Mesendoderm (in vitro differentiated cells): ENCODE measurements at regions not wholly inside any gene's neighbourhood (a gene's known extent, or its start where the extent isn't known, plus 50 kb on each side); places are given as distances from the start of the nearest gene placed in this dataset.

Experiments
- DNase-seq: peaks from one replicate; pipeline ENCODE4 v3.0.0; 2013
- H2AK5ac ChIP-seq: 2 replicates; pipeline ENCODE4 v1.6.1; 2013; ENCODE audit warnings: low read length, inconsistent platforms
- H2BK120ac ChIP-seq: 2 replicates; pipeline ENCODE4 v1.6.1; 2013; ENCODE audit warnings: low read depth, mild to moderate bottlenecking, low read length, moderate library complexity, mixed read lengths
- H2BK15ac ChIP-seq: replicated peaks from 2 replicates; pipeline ENCODE4 v1.6.1; 2013; ENCODE audit warnings: low read depth, mild to moderate bottlenecking, moderate library complexity
- H2BK5ac ChIP-seq: 2 replicates; pipeline ENCODE4 v1.6.1; 2013; ENCODE audit warnings: low read length, inconsistent platforms
- H3K18ac ChIP-seq: 2 replicates; pipeline ENCODE4 v1.6.1; 2013; ENCODE audit warnings: mild to moderate bottlenecking, low read length, mixed read lengths
- H3K23ac ChIP-seq: one replicate; pipeline ENCODE4 v1.6.1; 2013; ENCODE audit warnings: low read length
- H3K27ac ChIP-seq: 2 replicates; pipeline ENCODE4 v1.5.1; 2013; ENCODE audit warnings: low read depth, mild to moderate bottlenecking, inconsistent platforms, low read length, moderate library complexity
- H3K27me3 ChIP-seq: 2 replicates; pipeline ENCODE4 v1.6.1; 2013; ENCODE audit warnings: low read length, control low read depth, mild to moderate bottlenecking, inconsistent platforms; ENCODE audit not compliant: insufficient read depth, poor library complexity
- H3K36me3 ChIP-seq: 2 replicates; pipeline ENCODE4 v1.6.1; 2013; ENCODE audit warnings: low read length, inconsistent platforms; ENCODE audit not compliant: control insufficient read depth, insufficient read depth
- H3K4ac ChIP-seq: one replicate; pipeline ENCODE4 v1.6.1; 2013; ENCODE audit warnings: low read depth, mild to moderate bottlenecking, low read length, moderate library complexity
- H3K4me1 ChIP-seq: 2 replicates; pipeline ENCODE4 v1.6.1; 2013; ENCODE audit warnings: low read depth, low read length, inconsistent platforms; ENCODE audit not compliant: control insufficient read depth
- H3K4me2 ChIP-seq: 2 replicates; pipeline ENCODE4 v1.6.1; 2013; ENCODE audit warnings: low read length
- H3K4me3 ChIP-seq: 2 replicates; pipeline ENCODE4 v1.5.1; 2013; ENCODE audit warnings: mild to moderate bottlenecking, low read length
- H3K56ac ChIP-seq: one replicate; pipeline ENCODE4 v1.6.1; 2013; ENCODE audit warnings: low read length
- H3K79me1 ChIP-seq: 2 replicates; pipeline ENCODE4 v1.6.1; 2013; ENCODE audit warnings: low read length, inconsistent platforms
- H3K79me2 ChIP-seq: 2 replicates; pipeline ENCODE4 v1.6.1; 2013; ENCODE audit warnings: mild to moderate bottlenecking, low read length; ENCODE audit not compliant: control insufficient read depth, insufficient read depth
- H3K9ac ChIP-seq: 2 replicates; pipeline ENCODE4 v1.6.1; 2013; ENCODE audit warnings: low read length, inconsistent platforms
- H4K5ac ChIP-seq: one replicate; pipeline ENCODE4 v1.6.1; 2013; ENCODE audit warnings: low read length
- H4K8ac ChIP-seq: one replicate; pipeline ENCODE4 v1.6.1; 2013; ENCODE audit warnings: low read depth, mild to moderate bottlenecking, control low read depth, low read length, moderate library complexity
- WGBS: extraction: QIAGEN DNeasy Blood & Tissue Kit; methylation state at CpG from one replicate; pipeline ENCODE4 v1.1.7; 2013; ENCODE audit warnings: low lambda C conversion rate, missing lambda C conversion rate; ENCODE audit not compliant: insufficient coverage; ENCODE audit errors: extremely low coverage; 5-methylcytosine and 5-hydroxymethylcytosine counted together

DNA sequence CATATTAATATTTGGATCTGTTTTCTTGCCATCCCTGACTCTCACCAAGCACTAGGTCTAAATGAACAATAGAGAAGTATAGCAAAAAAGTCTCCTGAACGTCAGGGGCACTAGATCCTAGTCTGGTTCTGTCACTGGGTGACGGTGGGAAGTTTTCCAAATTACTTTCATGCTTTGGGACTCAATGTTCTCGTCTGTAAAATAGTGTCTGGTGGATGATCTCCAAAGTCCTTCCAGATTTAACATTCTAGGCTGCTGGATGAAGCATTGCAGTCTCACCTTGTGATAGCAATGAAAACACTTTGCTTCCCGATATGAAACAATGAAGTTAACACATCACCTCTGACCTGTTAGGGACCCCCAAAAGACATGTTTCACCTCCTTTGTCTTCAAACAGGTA, 199.3 kb downstream of the SEC61B start:
- H3K9ac ChIP-seq: no peak overlapping the region
- no peak overlapping the region for H4K8ac ChIP-seq
- H3K23ac ChIP-seq: no peak overlapping the region
- no peak overlapping the region for H2BK120ac ChIP-seq
- no peak overlapping the region for H2BK5ac ChIP-seq
- H3K4me3 ChIP-seq: no peak overlapping the region
- WGBS: no CpG with 5 or more reads among the region's 4 CpGs
- no peaks in the 10 kb centered on the region for H3K79me2 ChIP-seq
- H3K4ac ChIP-seq: no peak overlapping the region
- H3K56ac ChIP-seq: no peak overlapping the region
- no peaks in the 10 kb centered on the region for H3K79me1 ChIP-seq
- no peak for DNase-seq
- H3K4me1 ChIP-seq: no peaks in the 10 kb centered on the region
- H3K36me3 ChIP-seq: no peaks in the 10 kb centered on the region
- no peak overlapping the region for H4K5ac ChIP-seq
- H2AK5ac ChIP-seq: no peak overlapping the region
- H3K18ac ChIP-seq: no peak overlapping the region
- no peak overlapping the region for H3K4me2 ChIP-seq
- H3K27ac ChIP-seq: no peak overlapping the region
- H2BK15ac ChIP-seq: no peak overlapping the region
- no peaks in the 10 kb centered on the region for H3K27me3 ChIP-seq

- Histone ChIP-seq H3K56ac (no peak overlapping the region), H3K79me1 (no peaks in the 10 kb centered on the region), H2BK5ac (no peak overlapping the region), H3K27ac (no peak overlapping the region), H3K79me2 (no peaks in the 10 kb centered on the region), H3K4me2 (no peak overlapping the region), H4K5ac (no peak overlapping the region), H2BK120ac (no peak overlapping the region), H3K27me3 (no peaks in the 10 kb centered on the region), H3K18ac (no peak overlapping the region), H3K23ac (no peak overlapping the region), H3K36me3 (no peaks in the 10 kb centered on the region), H3K4ac (no peak overlapping the region), H3K4me3 (no peak overlapping the region), H3K4me1 (no peaks in the 10 kb centered on the region), H2AK5ac (no peak overlapping the region), H2BK15ac (no peak overlapping the region), H4K8ac (no peak overlapping the region), H3K9ac (no peak overlapping the region)
- no peak for DNase-seq
Observed at GRCh38 chr9:99425124-99425523, 203.0 kb downstream of the SEC61B start.

DNA sequence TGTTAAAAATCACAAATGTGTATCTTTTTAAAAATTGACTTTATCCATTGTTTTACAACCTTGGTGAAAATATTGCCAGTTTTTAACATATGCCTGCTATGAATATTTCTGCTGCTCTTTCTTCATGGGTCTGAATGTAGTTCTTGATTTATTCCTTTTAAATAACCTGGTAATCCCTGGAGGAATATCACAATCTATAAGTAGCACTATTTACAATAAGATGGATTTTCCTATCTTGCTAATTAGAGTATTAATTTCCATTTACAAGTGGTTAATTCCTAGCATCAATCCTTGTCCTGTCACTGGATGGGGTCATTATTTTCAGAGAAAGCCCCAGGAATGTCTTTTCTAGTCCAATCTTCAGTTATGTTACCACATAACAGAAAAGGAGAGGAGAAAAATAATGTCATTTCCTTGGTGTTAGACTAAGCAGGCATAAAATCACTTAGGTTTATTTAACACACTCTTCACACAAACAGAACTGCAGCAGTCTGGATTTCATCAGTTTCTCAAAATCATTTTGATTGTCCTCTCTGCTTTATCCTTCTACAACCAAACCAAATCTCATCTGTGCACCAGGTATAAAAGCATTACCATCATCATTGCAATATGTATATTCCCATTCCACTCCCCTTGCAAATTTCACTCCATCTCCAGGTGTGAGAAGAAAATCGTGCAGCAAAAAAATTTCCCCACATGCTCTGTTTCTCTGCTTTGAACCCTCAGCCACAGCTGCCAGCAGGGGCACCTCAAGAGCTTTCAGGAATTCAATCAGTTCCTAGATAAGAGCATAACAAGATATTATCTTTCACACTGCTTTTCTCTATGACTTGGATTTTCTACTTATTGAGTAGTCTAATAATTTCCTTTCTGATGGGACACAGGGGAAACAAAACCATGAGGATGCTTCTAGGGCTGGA, 204.1 kb downstream of the SEC61B start:
- no peak overlapping the region for H3K23ac ChIP-seq
- no peak overlapping the region for H4K8ac ChIP-seq
- no peak overlapping the region for H2BK5ac ChIP-seq
- H3K27me3 ChIP-seq: no peaks in the 10 kb centered on the region
- no peak overlapping the region for H3K4me3 ChIP-seq
- no peak overlapping the region for H2AK5ac ChIP-seq
- H3K4ac ChIP-seq: no peak overlapping the region
- no peak overlapping the region for H3K27ac ChIP-seq
- H3K4me2 ChIP-seq: no peak overlapping the region
- no peaks in the 10 kb centered on the region for H3K79me1 ChIP-seq
- no peak overlapping the region for H3K18ac ChIP-seq
- H3K9ac ChIP-seq: no peak overlapping the region
- no CpG with 5 or more reads among the region's 1 CpG for WGBS
- H3K79me2 ChIP-seq: no peaks in the 10 kb centered on the region
- H3K4me1 ChIP-seq: no peaks in the 10 kb centered on the region
- no peak overlapping the region for H4K5ac ChIP-seq
- no peak overlapping the region for H3K56ac ChIP-seq
- DNase-seq: peak; percentile 23
- no peaks in the 10 kb centered on the region for H3K36me3 ChIP-seq
- no peak overlapping the region for H2BK120ac ChIP-seq
- H2BK15ac ChIP-seq: no peak overlapping the region

DNA sequence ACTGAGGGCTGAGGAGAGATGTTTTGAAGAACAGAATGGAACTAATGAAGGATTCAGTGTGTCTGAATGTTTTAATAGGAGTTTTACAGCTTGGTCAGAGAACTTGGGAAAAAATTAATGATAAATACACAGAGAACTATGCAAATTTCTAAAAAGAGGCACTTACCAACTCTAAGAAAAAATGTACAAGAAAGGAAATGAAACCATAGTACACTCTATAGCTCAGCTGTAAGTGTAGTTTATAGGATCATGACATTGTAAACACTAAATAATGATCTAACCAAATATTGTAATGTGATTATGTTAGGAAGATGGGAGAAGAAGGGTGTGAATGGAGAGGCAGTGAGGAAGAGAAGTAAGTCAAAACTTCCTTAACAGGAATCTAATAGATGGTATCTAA, 205.2 kb downstream of the SEC61B start:
- H3K4me2 ChIP-seq: no peak overlapping the region
- H3K4me3 ChIP-seq: no peak overlapping the region
- H4K5ac ChIP-seq: no peak overlapping the region
- H2BK5ac ChIP-seq: no peak overlapping the region
- no peaks in the 10 kb centered on the region for H3K4me1 ChIP-seq
- H2BK120ac ChIP-seq: no peak overlapping the region
- no peak overlapping the region for H3K4ac ChIP-seq
- H3K9ac ChIP-seq: no peak overlapping the region
- H3K79me1 ChIP-seq: no peaks in the 10 kb centered on the region
- no peak overlapping the region for H2AK5ac ChIP-seq
- no peak overlapping the region for H3K18ac ChIP-seq
- H3K36me3 ChIP-seq: no peaks in the 10 kb centered on the region
- no peak overlapping the region for H3K23ac ChIP-seq
- H4K8ac ChIP-seq: no peak overlapping the region
- H2BK15ac ChIP-seq: no peak overlapping the region
- no peaks in the 10 kb centered on the region for H3K27me3 ChIP-seq
- H3K79me2 ChIP-seq: no peaks in the 10 kb centered on the region
- no peak for DNase-seq
- H3K56ac ChIP-seq: no peak overlapping the region
- no peak overlapping the region for H3K27ac ChIP-seq

- WGBS: no CpG with 5 or more reads among the region's 2 CpGs
- H3K27me3 ChIP-seq: no peaks in the 10 kb centered on the region
- H3K79me2 ChIP-seq: no peaks in the 10 kb centered on the region
- no peaks in the 10 kb centered on the region for H3K4me1 ChIP-seq
- H3K23ac ChIP-seq: no peak overlapping the region
- H3K27ac ChIP-seq: no peak overlapping the region
- no peak overlapping the region for H3K4me3 ChIP-seq
- no peak overlapping the region for H3K4ac ChIP-seq
- H2BK15ac ChIP-seq: no peak overlapping the region
- H3K18ac ChIP-seq: no peak overlapping the region
- no peak overlapping the region for H3K56ac ChIP-seq
- H2BK5ac ChIP-seq: no peak overlapping the region
- H2AK5ac ChIP-seq: no peak overlapping the region
- no peak overlapping the region for H2BK120ac ChIP-seq
- no peaks in the 10 kb centered on the region for H3K36me3 ChIP-seq
- no peak for DNase-seq
- H4K8ac ChIP-seq: no peak overlapping the region
- H3K4me2 ChIP-seq: no peak overlapping the region
- no peaks in the 10 kb centered on the region for H3K79me1 ChIP-seq
- H3K9ac ChIP-seq: no peak overlapping the region
- H4K5ac ChIP-seq: no peak overlapping the region
Observed at GRCh38 chr9:99430301-99430700, 208.2 kb downstream of the SEC61B start.

- no peak overlapping the region for H3K56ac ChIP-seq
- no peak overlapping the region for H3K4me3 ChIP-seq
- H4K8ac ChIP-seq: no peak overlapping the region
- H3K79me1 ChIP-seq: no peaks in the 10 kb centered on the region
- H2BK5ac ChIP-seq: no peak overlapping the region
- WGBS: no CpG with 5 or more reads among the region's 1 CpG
- no peak overlapping the region for H3K4ac ChIP-seq
- DNase-seq: no peak
- no peak overlapping the region for H3K4me2 ChIP-seq
- no peak overlapping the region for H3K23ac ChIP-seq
- no peak overlapping the region for H3K9ac ChIP-seq
- no peak overlapping the region for H2BK120ac ChIP-seq
- H3K27me3 ChIP-seq: no peaks in the 10 kb centered on the region
- H3K27ac ChIP-seq: no peak overlapping the region
- H2AK5ac ChIP-seq: no peak overlapping the region
- H3K4me1 ChIP-seq: no peaks in the 10 kb centered on the region
- no peak overlapping the region for H2BK15ac ChIP-seq
- H3K79me2 ChIP-seq: no peaks in the 10 kb centered on the region
- H4K5ac ChIP-seq: no peak overlapping the region
- H3K36me3 ChIP-seq: no peaks in the 10 kb centered on the region
- no peak overlapping the region for H3K18ac ChIP-seq
Observed at GRCh38 chr9:99431103-99431502, 209.0 kb downstream of the SEC61B start.
